GM19372 (cell line): ENCODE measurements at regions not wholly inside any gene's neighbourhood (a gene's known extent, or its start where the extent isn't known, plus 50 kb on each side); places are given as distances from the start of the nearest gene placed in this dataset.

Experiments
- ATAC-seq: cut with Tn5 transposase; IDR thresholded peaks from one replicate; pipeline ENCODE4 v1.9.1; 2021; ENCODE audit warnings: mild to moderate bottlenecking, low read depth, moderate library complexity; ENCODE audit not compliant: unreplicated experiment

GRCh38 chr4:77358315-77358928, 201.4 kb downstream of the CCNG2 start:
- ATAC-seq: no peak

GRCh38 chr4:77360451-77360850, 203.4 kb downstream of the CCNG2 start:
- no peak for ATAC-seq

GRCh38 chr4:77366876-77367275, 209.9 kb downstream of the CCNG2 start:
- ATAC-seq: peak; percentile 78

GRCh38 chr4:77367638-77368037, 210.6 kb downstream of the CCNG2 start:
- no peak for ATAC-seq

GRCh38 chr4:77372375-77372774, 215.4 kb downstream of the CCNG2 start:
- ATAC-seq: no peak

- ATAC-seq: no peak
Measured at GRCh38 chr4:77375866-77376607, 219.0 kb downstream of the CCNG2 start.

- no peak for ATAC-seq
Measured at GRCh38 chr4:77376788-77377460, 219.9 kb downstream of the CCNG2 start.

GRCh38 chr4:77384094-77384493, 221.5 kb upstream of the CXCL13 start:
- ATAC-seq: no peak

GRCh38 chr4:77385124-77385969, 220.3 kb upstream of the CXCL13 start:
- ATAC-seq: peak; percentile 79

- no peak for ATAC-seq
Measured at GRCh38 chr4:77393996-77394395, 211.6 kb upstream of the CXCL13 start.

GRCh38 chr4:77395481-77395880, 210.1 kb upstream of the CXCL13 start:
- ATAC-seq: no peak

GRCh38 chr4:77398256-77398655, 207.4 kb upstream of the CXCL13 start:
- no peak for ATAC-seq

GRCh38 chr4:77399831-77400230, 205.8 kb upstream of the CXCL13 start:
- ATAC-seq: no peak

- ATAC-seq: no peak
Measured at GRCh38 chr4:77413766-77414165, 191.9 kb upstream of the CXCL13 start.

GRCh38 chr4:77415689-77416088, 189.9 kb upstream of the CXCL13 start:
- no peak for ATAC-seq

- ATAC-seq: no peak
Measured at GRCh38 chr4:77418333-77418732, 187.3 kb upstream of the CXCL13 start.

GRCh38 chr4:77430847-77431246, 174.8 kb upstream of the CXCL13 start:
- no peak for ATAC-seq

- ATAC-seq: no peak
Measured at GRCh38 chr4:77431546-77431945, 174.1 kb upstream of the CXCL13 start.

- no peak for ATAC-seq
Measured at GRCh38 chr4:77432717-77433417, 172.8 kb upstream of the CXCL13 start.

GRCh38 chr4:77433418-77433733, 172.2 kb upstream of the CXCL13 start:
- no peak for ATAC-seq
